H9 (cell line): ENCODE measurements at regions not wholly inside any gene's neighbourhood (a gene's known extent, or its start where the extent isn't known, plus 50 kb on each side); places are given as distances from the start of the nearest gene placed in this dataset.

Experiments used
- DNase-seq: peaks from one replicate; pipeline ENCODE4 v3.0.0-alpha.2; 2017
- H2AFZ ChIP-seq: one replicate; pipeline ENCODE4 v1.6.1; 2013; ENCODE audit warnings: mild to moderate bottlenecking, low read length, control low read depth, moderate library complexity
- H2AK5ac ChIP-seq: 2 replicates; pipeline ENCODE4 v1.6.1; 2013; ENCODE audit warnings: low read length, control low read depth, mixed read lengths; ENCODE audit not compliant: insufficient read length
- H2BK120ac ChIP-seq: one replicate; pipeline ENCODE4 v1.6.1; 2013; ENCODE audit warnings: low read depth, mild to moderate bottlenecking, low read length, control low read depth, inconsistent platforms; ENCODE audit not compliant: poor library complexity, severe bottlenecking
- H2BK12ac ChIP-seq: 2 replicates; pipeline ENCODE4 v1.6.1; 2013; ENCODE audit warnings: low read length, control low read depth, mixed read lengths, low read depth; ENCODE audit not compliant: insufficient read length
- H2BK15ac ChIP-seq: 2 replicates; pipeline ENCODE4 v1.6.1; 2013; ENCODE audit warnings: low read depth, low read length, control low read depth
- H2BK20ac ChIP-seq: one replicate; pipeline ENCODE4 v1.6.1; 2013; ENCODE audit warnings: low read depth, mild to moderate bottlenecking, low read length, control low read depth, inconsistent platforms; ENCODE audit not compliant: poor library complexity, severe bottlenecking
- H2BK5ac ChIP-seq: 2 replicates; pipeline ENCODE4 v1.6.1; 2013; ENCODE audit warnings: low read length, control low read depth, mixed read lengths; ENCODE audit not compliant: insufficient read length
- H3K14ac ChIP-seq: 2 replicates; pipeline ENCODE4 v1.6.1; 2013; ENCODE audit warnings: low read length, control low read depth; ENCODE audit not compliant: insufficient read depth
- H3K18ac ChIP-seq: 2 replicates; pipeline ENCODE4 v1.6.1; 2013; ENCODE audit warnings: low read depth, mild to moderate bottlenecking, mixed read lengths, low read length, control low read depth; ENCODE audit not compliant: insufficient read length
- H3K23ac ChIP-seq: 2 replicates; pipeline ENCODE4 v1.6.1; 2013; ENCODE audit warnings: low read length, control low read depth, mixed read lengths, low read depth; ENCODE audit not compliant: insufficient read length
- H3K23me2 ChIP-seq: 2 replicates; pipeline ENCODE4 v1.6.1; 2013; ENCODE audit warnings: low read depth, mild to moderate bottlenecking, mixed read lengths, low read length, control low read depth; ENCODE audit not compliant: insufficient read length, poor library complexity, severe bottlenecking
- H3K27ac ChIP-seq: 2 replicates; pipeline ENCODE4 v1.5.1; 2013; ENCODE audit warnings: low read length, control low read depth, mixed read lengths, low read depth; ENCODE audit not compliant: insufficient read length
- H3K27me3 ChIP-seq: 2 replicates; pipeline ENCODE4 v1.6.1; 2013; ENCODE audit warnings: low read length, control low read depth, inconsistent platforms; ENCODE audit not compliant: insufficient read depth
- H3K4ac ChIP-seq: 2 replicates; pipeline ENCODE4 v1.6.1; 2013; ENCODE audit warnings: low read depth, mild to moderate bottlenecking, control low read depth, inconsistent platforms, low read length, moderate library complexity
- H3K4me1 ChIP-seq: 2 replicates; pipeline ENCODE4 v1.6.1; 2013; ENCODE audit warnings: low read length, control low read depth, inconsistent platforms; ENCODE audit not compliant: insufficient read depth
- H3K4me2 ChIP-seq: 2 replicates; pipeline ENCODE4 v1.6.1; 2013; ENCODE audit warnings: low read length, control low read depth, mixed read lengths; ENCODE audit not compliant: insufficient read length, insufficient read depth
- H3K56ac ChIP-seq: 2 replicates; pipeline ENCODE4 v1.6.1; 2013; ENCODE audit warnings: low read depth, mild to moderate bottlenecking, mixed read lengths, low read length, control low read depth; ENCODE audit not compliant: insufficient read length
- H3K79me1 ChIP-seq: 2 replicates; pipeline ENCODE4 v1.6.1; 2013; ENCODE audit warnings: low read depth, mild to moderate bottlenecking, moderate library complexity, low read length, control low read depth, inconsistent platforms; ENCODE audit not compliant: insufficient read depth, poor library complexity, severe bottlenecking
- H3K79me2 ChIP-seq: 2 replicates; pipeline ENCODE4 v1.6.1; 2013; ENCODE audit warnings: low read length, control low read depth, inconsistent platforms; ENCODE audit not compliant: insufficient read depth
- H3K9ac ChIP-seq: 2 replicates; pipeline ENCODE4 v1.6.1; 2013; ENCODE audit warnings: low read length, control low read depth, mixed read lengths; ENCODE audit not compliant: insufficient read length; ENCODE audit errors: extremely low read depth
- H3K9me3 ChIP-seq: one replicate; pipeline ENCODE4 v1.6.1; 2013; ENCODE audit warnings: low read depth, low read length, inconsistent platforms; ENCODE audit not compliant: control insufficient read depth
- H3T11ph ChIP-seq: one replicate; pipeline ENCODE4 v1.6.1; 2013; ENCODE audit warnings: mild to moderate bottlenecking, low read length, control low read depth, inconsistent platforms
- H4K20me1 ChIP-seq: one replicate; pipeline ENCODE4 v1.6.1; 2013; ENCODE audit not compliant: control insufficient read depth, insufficient read length, insufficient read depth
- H4K5ac ChIP-seq: 2 replicates; pipeline ENCODE4 v1.6.1; 2013; ENCODE audit warnings: low read depth, mild to moderate bottlenecking, mixed read lengths, low read length, control low read depth; ENCODE audit not compliant: insufficient read length
- H4K8ac ChIP-seq: replicated peaks from 2 replicates; pipeline ENCODE4 v1.6.1; 2013; ENCODE audit warnings: low read length, control low read depth, mixed read lengths, low read depth; ENCODE audit not compliant: insufficient read length
- H4K91ac ChIP-seq: 2 replicates; pipeline ENCODE4 v1.6.1; 2013; ENCODE audit warnings: low read depth, mild to moderate bottlenecking, moderate library complexity, mixed read lengths, low read length, control low read depth; ENCODE audit not compliant: insufficient read length
- H3K27ac Mint-ChIP-seq, 3 experiments: 2 replicates in 2 of 3; 3 replicates in 1 of 3; pipeline ENCODE4 v1.8.0; 2020 to 2021; ENCODE audit warnings: mixed read lengths in 3 of 3, mild to moderate bottlenecking in 1 of 3, moderate library complexity in 1 of 3
- H3K27me3 Mint-ChIP-seq: 2 replicates; pipeline ENCODE4 v1.8.0; 2021; ENCODE audit warnings: low read depth, mild to moderate bottlenecking, moderate library complexity, mixed read lengths
- H3K36me3 Mint-ChIP-seq, 3 experiments: 2 replicates in 2 of 3; 3 replicates in 1 of 3; pipeline ENCODE4 v1.8.0; 2020 to 2021; ENCODE audit warnings: low read depth in 3 of 3, mixed read lengths in 3 of 3; ENCODE audit not compliant: insufficient read depth in 1 of 3
- H3K4me1 Mint-ChIP-seq, 2 experiments: 2 replicates each; pipeline ENCODE4 v1.8.0; 2020; ENCODE audit warnings: mixed read lengths in 2 of 2
- H3K4me3 Mint-ChIP-seq, 2 experiments: 2 replicates in 1 of 2; 3 replicates in 1 of 2; pipeline ENCODE4 v1.8.0; 2020 to 2021; ENCODE audit warnings: mild to moderate bottlenecking in 2 of 2, mixed read lengths in 2 of 2, moderate library complexity in 1 of 2
- H3K9me3 Mint-ChIP-seq, 2 experiments: 2 replicates in 1 of 2; 3 replicates in 1 of 2; pipeline ENCODE4 v1.8.0; 2020; ENCODE audit warnings: mild to moderate bottlenecking in 2 of 2, mixed read lengths in 2 of 2, moderate library complexity in 1 of 2
- WGBS: extraction: QIAGEN DNeasy Blood & Tissue Kit; methylation state at CpG from one replicate; pipeline ENCODE4 v1.1.7; 2013; ENCODE audit warnings: missing lambda C conversion rate, low lambda C conversion rate, mixed read lengths; ENCODE audit not compliant: insufficient read length; ENCODE audit errors: extremely low coverage; 5-methylcytosine and 5-hydroxymethylcytosine counted together
- TF ChIP-seq, protein P1 (sequence below): fragments of 200-600 bp; sonication (generic); conservative IDR thresholded peaks from 3 replicates; pipeline ENCODE4 v1.8.0; 2021; ENCODE audit warnings: antibody characterized with exemption, mild to moderate bottlenecking

DNA sequence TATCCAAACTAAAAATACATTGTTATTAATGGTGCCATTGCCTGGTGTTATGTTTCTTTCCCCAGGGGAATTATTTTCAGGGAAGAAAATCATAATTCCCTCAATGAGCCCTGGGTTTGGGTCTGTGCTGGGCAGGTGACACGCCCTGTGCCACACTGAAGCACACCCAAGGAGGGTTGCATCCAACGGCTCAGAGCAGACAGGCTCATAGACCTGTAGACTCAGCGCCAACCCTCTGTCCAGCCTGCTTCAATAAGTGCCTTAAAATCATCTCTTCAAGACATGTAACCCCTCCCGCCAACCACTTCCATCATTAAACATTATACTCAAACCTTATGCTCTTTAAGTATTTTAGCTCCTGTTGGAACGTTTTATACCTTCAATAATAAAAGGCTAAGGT is 225.3 kb upstream of the CDH4 start:
- WGBS = 100% methylated on average over 1 of the region's 5 CpGs

More for the DNA sequence above, 225.3 kb upstream of the CDH4 start:
- DNase-seq = no peak
- H2BK5ac ChIP-seq = no peak overlapping the region
- H3K4me1 Mint-ChIP-seq = no peaks in the 10 kb centered on the region
- no peak overlapping the region for H4K8ac ChIP-seq
- no peaks in the 10 kb centered on the region for H3K27me3 ChIP-seq
- H3K23ac ChIP-seq = no peak overlapping the region
- no peak overlapping the region for H2BK120ac ChIP-seq
- H3K56ac ChIP-seq = no peak overlapping the region
- no peaks in the 10 kb centered on the region for H3K79me1 ChIP-seq
- no peaks in the 10 kb centered on the region for H3K23me2 ChIP-seq
- no peak overlapping the region for H4K5ac ChIP-seq
- H3K36me3 Mint-ChIP-seq = peaks cover 0 to 4% (median 0%) of the 10 kb centered on the region in 3 experiments; a peak in 1 of 7 replicates
- H3K9ac ChIP-seq = no peak overlapping the region
- no peaks in the 10 kb centered on the region for H3K4me1 ChIP-seq
- H3K27ac Mint-ChIP-seq = no peak overlapping the region
- no peak overlapping the region for H3T11ph ChIP-seq
- no peak overlapping the region for H3K4me2 ChIP-seq
- no peaks in the 10 kb centered on the region for H4K20me1 ChIP-seq
- H3K27ac ChIP-seq = no peak overlapping the region
- no peak overlapping the region for H2AFZ ChIP-seq
- no peak overlapping the region for H2BK20ac ChIP-seq
- peaks cover 22 to 31% of the 10 kb centered on the region in 2 experiments; a peak in 4 of 5 replicates for H3K9me3 Mint-ChIP-seq
- H3K9me3 ChIP-seq = no peaks in the 10 kb centered on the region
- no peak overlapping the region for H3K18ac ChIP-seq
- H3K4ac ChIP-seq = no peak overlapping the region
- TF ChIP-seq, protein P1, sequence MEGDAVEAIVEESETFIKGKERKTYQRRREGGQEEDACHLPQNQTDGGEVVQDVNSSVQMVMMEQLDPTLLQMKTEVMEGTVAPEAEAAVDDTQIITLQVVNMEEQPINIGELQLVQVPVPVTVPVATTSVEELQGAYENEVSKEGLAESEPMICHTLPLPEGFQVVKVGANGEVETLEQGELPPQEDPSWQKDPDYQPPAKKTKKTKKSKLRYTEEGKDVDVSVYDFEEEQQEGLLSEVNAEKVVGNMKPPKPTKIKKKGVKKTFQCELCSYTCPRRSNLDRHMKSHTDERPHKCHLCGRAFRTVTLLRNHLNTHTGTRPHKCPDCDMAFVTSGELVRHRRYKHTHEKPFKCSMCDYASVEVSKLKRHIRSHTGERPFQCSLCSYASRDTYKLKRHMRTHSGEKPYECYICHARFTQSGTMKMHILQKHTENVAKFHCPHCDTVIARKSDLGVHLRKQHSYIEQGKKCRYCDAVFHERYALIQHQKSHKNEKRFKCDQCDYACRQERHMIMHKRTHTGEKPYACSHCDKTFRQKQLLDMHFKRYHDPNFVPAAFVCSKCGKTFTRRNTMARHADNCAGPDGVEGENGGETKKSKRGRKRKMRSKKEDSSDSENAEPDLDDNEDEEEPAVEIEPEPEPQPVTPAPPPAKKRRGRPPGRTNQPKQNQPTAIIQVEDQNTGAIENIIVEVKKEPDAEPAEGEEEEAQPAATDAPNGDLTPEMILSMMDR = no peak
- H3K27me3 Mint-ChIP-seq = peaks cover 60% of the 10 kb centered on the region
- no peak overlapping the region for H2BK15ac ChIP-seq
- no peak overlapping the region for H3K14ac ChIP-seq
- H3K79me2 ChIP-seq = no peaks in the 10 kb centered on the region
- H3K4me3 Mint-ChIP-seq = no peak overlapping the region
- no peak overlapping the region for H2AK5ac ChIP-seq
- H4K91ac ChIP-seq = no peak overlapping the region
- no peak overlapping the region for H2BK12ac ChIP-seq
